Transverse colon (tissue), 4 donors: ENCODE measurements at regions not wholly inside any gene's neighbourhood (a gene's known extent, or its start where the extent isn't known, plus 50 kb on each side); places are given as distances from the start of the nearest gene placed in this dataset.

Experiments used
- EP300 ChIP-seq: sonication (generic); formaldehyde crosslinking; IDR thresholded peaks from one replicate; pipeline ENCODE4 v1.6.1; 2017; ENCODE audit warnings: antibody characterized with exemption, low read depth
- POLR2A ChIP-seq: fragments of 450-650 bp; IDR thresholded peaks from one replicate; pipeline ENCODE4 v1.6.1; 2016; ENCODE audit warnings: antibody characterized with exemption, mild to moderate bottlenecking, moderate library complexity
- POLR2AphosphoS5 ChIP-seq, 3 donors: sonication (generic); formaldehyde crosslinking; IDR thresholded peaks; one replicate each; pipeline ENCODE4 v1.6.1; 2016; ENCODE audit warnings: antibody characterized with exemption in 3 of 3
- TF ChIP-seq, protein P1 (sequence below), 5 experiments: fragments of 200-600 bp in 3 of 5; fragments of 450-650 bp in 2 of 5; sonication (generic) in 3 of 5; IDR thresholded peaks; 1 replicate in 2 of 5; 2 replicates in 3 of 5; pipeline ENCODE4 v1.5.1; 2016 to 2017; ENCODE audit warnings: antibody characterized with exemption in 5 of 5, inconsistent platforms in 3 of 5, mild to moderate bottlenecking in 2 of 5, moderate library complexity in 1 of 5

DNA sequence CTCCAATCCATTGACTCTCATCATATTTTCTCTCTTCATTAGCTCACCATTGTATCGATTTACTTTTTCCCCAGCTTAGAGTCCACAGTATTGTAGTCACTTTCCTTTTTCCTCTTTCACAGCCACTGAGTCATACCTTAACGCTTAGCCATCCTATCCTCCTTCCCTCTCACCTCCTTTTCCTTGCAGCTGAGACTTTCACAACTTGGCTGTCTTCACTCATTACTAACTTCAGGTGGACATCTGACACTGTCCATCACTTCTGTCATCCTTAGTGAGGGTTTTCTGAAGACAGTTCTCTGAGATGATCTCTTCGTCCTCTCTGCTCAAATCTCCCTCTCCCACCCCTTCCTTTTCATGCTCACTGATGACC lies 70.5 kb upstream of the ESX1 start:
- TF ChIP-seq, protein P1, sequence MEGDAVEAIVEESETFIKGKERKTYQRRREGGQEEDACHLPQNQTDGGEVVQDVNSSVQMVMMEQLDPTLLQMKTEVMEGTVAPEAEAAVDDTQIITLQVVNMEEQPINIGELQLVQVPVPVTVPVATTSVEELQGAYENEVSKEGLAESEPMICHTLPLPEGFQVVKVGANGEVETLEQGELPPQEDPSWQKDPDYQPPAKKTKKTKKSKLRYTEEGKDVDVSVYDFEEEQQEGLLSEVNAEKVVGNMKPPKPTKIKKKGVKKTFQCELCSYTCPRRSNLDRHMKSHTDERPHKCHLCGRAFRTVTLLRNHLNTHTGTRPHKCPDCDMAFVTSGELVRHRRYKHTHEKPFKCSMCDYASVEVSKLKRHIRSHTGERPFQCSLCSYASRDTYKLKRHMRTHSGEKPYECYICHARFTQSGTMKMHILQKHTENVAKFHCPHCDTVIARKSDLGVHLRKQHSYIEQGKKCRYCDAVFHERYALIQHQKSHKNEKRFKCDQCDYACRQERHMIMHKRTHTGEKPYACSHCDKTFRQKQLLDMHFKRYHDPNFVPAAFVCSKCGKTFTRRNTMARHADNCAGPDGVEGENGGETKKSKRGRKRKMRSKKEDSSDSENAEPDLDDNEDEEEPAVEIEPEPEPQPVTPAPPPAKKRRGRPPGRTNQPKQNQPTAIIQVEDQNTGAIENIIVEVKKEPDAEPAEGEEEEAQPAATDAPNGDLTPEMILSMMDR (IDR thresholded peaks at IDR 0.05): no peak
- TF ChIP-seq POLR2AphosphoS5 (IDR thresholded peaks at IDR 0.05) (no peak), POLR2A (no peak), EP300 (no peak)
